ENCODE measurements at regions not wholly inside any gene's neighbourhood (a gene's known extent, or its start where the extent isn't known, plus 50 kb on each side); places are given as distances from the start of the nearest gene placed in this dataset.

- intact Hi-C loops (cut with DNase I): no loop called here
- no peaks in the 10 kb centered on the region for H3K4me1 ChIP-seq (replicated peaks)
- H3K27me3 ChIP-seq (replicated peaks; ENCODE audit: insufficient read depth): no peaks in the 10 kb centered on the region
- TF ChIP-seq POLR2A (IDR thresholded peaks at IDR 0.05) (no peak), POLR2AphosphoS5 (IDR thresholded peaks at IDR 0.05) (no peak)
- TF ChIP-seq, protein P1, sequence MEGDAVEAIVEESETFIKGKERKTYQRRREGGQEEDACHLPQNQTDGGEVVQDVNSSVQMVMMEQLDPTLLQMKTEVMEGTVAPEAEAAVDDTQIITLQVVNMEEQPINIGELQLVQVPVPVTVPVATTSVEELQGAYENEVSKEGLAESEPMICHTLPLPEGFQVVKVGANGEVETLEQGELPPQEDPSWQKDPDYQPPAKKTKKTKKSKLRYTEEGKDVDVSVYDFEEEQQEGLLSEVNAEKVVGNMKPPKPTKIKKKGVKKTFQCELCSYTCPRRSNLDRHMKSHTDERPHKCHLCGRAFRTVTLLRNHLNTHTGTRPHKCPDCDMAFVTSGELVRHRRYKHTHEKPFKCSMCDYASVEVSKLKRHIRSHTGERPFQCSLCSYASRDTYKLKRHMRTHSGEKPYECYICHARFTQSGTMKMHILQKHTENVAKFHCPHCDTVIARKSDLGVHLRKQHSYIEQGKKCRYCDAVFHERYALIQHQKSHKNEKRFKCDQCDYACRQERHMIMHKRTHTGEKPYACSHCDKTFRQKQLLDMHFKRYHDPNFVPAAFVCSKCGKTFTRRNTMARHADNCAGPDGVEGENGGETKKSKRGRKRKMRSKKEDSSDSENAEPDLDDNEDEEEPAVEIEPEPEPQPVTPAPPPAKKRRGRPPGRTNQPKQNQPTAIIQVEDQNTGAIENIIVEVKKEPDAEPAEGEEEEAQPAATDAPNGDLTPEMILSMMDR (IDR thresholded peaks at IDR 0.05): no peak
- 97% methylated on average over 1 of the region's 1 CpG for WGBS
- no peaks in the 10 kb centered on the region for H3K9me3 ChIP-seq
- no peak overlapping the region for H3K27ac ChIP-seq
- no peak overlapping the region for H3K4me3 ChIP-seq
- H3K36me3 ChIP-seq: no peaks in the 10 kb centered on the region
- DNase-seq (ENCODE audit: low spot score): no peak
These were observed 81.2 kb upstream of the STK17B start for GRCh38 chr2:196252408-196253115.

DNA sequence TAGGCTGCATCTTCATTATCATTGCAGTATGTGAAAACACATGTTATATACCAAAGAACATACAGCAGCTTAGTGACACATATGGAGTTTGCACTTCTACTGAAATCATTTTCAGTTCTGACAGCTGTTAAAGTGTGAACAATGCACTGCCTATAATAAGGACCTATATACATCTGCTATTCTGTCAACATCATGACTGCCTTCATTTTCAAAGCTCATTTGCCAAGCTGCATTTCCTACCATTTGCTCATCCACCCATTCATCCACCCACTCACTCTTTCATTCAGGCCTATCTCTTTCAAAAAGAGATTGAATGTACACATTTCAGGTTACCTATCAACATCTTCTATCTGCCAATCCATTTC, 81.7 kb upstream of the STK17B start:
- H3K4me3 ChIP-seq: no peak overlapping the region
- no peaks in the 10 kb centered on the region for H3K27me3 ChIP-seq (replicated peaks; ENCODE audit: insufficient read depth)
- intact Hi-C loops (cut with DNase I): no loop called here
- DNase-seq (ENCODE audit: low spot score): no peak
- no peaks in the 10 kb centered on the region for H3K4me1 ChIP-seq (replicated peaks)
- H3K36me3 ChIP-seq: no peaks in the 10 kb centered on the region
- no peaks in the 10 kb centered on the region for H3K9me3 ChIP-seq
- TF ChIP-seq POLR2A (IDR thresholded peaks at IDR 0.05): no peak
- TF ChIP-seq POLR2AphosphoS5 (IDR thresholded peaks at IDR 0.05): no peak
- TF ChIP-seq, protein P1 (IDR thresholded peaks at IDR 0.05): no peak
- no peak overlapping the region for H3K27ac ChIP-seq

DNA sequence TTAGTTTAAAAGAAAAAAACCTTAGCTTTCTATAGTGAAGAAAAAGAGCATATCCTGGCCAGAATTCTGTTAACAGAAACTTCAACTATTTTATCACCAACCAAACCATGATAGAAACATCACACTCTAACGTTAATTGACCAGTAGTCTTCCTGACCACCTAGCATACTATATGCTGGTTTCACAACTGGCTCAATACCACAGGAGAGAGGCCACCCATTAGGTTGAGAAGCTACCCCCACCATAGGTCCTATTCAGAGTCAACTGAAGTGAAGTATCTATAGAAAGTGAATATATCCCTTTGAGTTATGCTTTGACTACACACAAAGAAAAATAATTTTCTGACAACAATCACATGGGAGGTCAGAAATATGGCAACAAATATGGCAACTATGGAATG, 85.2 kb upstream of the STK17B start:
- intact Hi-C loops (cut with DNase I): no loop called here
- Histone ChIP-seq H3K4me3 (no peak overlapping the region), H3K4me1 (replicated peaks) (no peaks in the 10 kb centered on the region), H3K9me3 (no peaks in the 10 kb centered on the region), H3K27me3 (replicated peaks; ENCODE audit: insufficient read depth) (no peaks in the 10 kb centered on the region), H3K36me3 (no peaks in the 10 kb centered on the region), H3K27ac (no peak overlapping the region)
- DNase-seq (ENCODE audit: low spot score): no peak
- TF ChIP-seq POLR2A (IDR thresholded peaks at IDR 0.05) (no peak), POLR2AphosphoS5 (IDR thresholded peaks at IDR 0.05) (no peak)
- TF ChIP-seq, protein P1 (IDR thresholded peaks at IDR 0.05): no peak
- 87% methylated on average over 1 of the region's 1 CpG for WGBS

GRCh38 chr2:196257086-196257485, 85.7 kb upstream of the STK17B start:
- TF ChIP-seq POLR2A (IDR thresholded peaks at IDR 0.05) (no peak), POLR2AphosphoS5 (IDR thresholded peaks at IDR 0.05) (no peak)
- TF ChIP-seq, protein P1 (IDR thresholded peaks at IDR 0.05): no peak
- WGBS: 73% methylated on average over 3 of the region's 3 CpGs
- H3K36me3 ChIP-seq: no peaks in the 10 kb centered on the region
- no peak for DNase-seq (ENCODE audit: low spot score)
- H3K9me3 ChIP-seq: no peaks in the 10 kb centered on the region
- intact Hi-C loops (cut with DNase I): no loop called here
- H3K27me3 ChIP-seq (replicated peaks; ENCODE audit: insufficient read depth): no peaks in the 10 kb centered on the region
- H3K4me1 ChIP-seq (replicated peaks): no peaks in the 10 kb centered on the region
- H3K27ac ChIP-seq: no peak overlapping the region
- no peak overlapping the region for H3K4me3 ChIP-seq

DNA sequence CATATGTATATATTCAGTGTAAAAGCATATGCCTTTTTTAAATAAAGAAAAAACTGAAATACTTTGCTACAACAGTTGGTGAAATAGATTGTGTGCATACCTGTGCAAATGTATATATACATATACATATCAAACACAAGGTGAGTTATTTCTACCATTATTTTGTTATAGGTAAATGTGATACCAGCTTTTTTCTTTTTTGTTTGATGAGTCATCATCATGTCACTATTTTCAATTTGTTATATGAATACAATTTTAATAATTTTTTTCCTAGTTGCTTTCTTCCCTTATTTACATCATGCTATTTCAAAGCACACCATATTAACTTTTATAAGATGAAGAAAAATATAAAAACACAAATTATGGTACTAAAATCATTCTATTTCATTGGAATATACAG, 87.0 kb upstream of the STK17B start:
- TF ChIP-seq POLR2A (IDR thresholded peaks at IDR 0.05) (no peak), POLR2AphosphoS5 (IDR thresholded peaks at IDR 0.05) (no peak)
- TF ChIP-seq, protein P1 (IDR thresholded peaks at IDR 0.05): no peak
- Histone ChIP-seq H3K4me1 (replicated peaks) (no peaks in the 10 kb centered on the region), H3K9me3 (no peaks in the 10 kb centered on the region), H3K27ac (no peak overlapping the region), H3K4me3 (no peak overlapping the region), H3K27me3 (replicated peaks; ENCODE audit: insufficient read depth) (no peaks in the 10 kb centered on the region), H3K36me3 (no peaks in the 10 kb centered on the region)
- intact Hi-C loops (cut with DNase I): no loop called here
- DNase-seq (ENCODE audit: low spot score): no peak
